ENCODE measurements at regions not wholly inside any gene's neighbourhood (a gene's known extent, or its start where the extent isn't known, plus 50 kb on each side); places are given as distances from the start of the nearest gene placed in this dataset.
"Not testable (repeated sequence)": the region's sequence is repeated elsewhere in the genome, so short reads cannot be mapped to it uniquely, and the experiment has no call there.

DNA sequence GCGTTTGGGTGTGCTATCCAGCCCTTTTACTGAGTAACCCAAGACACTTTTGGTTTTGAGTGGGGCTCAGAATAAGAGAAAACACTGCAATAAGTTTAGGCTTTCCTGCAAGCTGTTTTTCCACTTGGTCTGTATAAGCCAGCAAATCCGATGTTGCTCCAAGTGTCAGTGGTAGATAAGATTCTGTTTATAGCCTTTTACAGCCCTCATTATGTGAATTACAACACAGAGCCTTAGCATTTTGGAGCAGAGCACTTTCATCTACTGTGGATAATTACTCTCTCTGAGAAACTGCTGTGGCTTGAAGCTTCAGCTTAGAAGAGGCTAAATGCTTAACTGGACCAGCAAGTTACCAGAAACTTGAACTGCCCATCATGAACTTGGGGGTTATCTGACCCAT is 601.1 kb downstream of the JRKL start:
- Histone ChIP-seq H3K27me3 (ENCODE audit: insufficient read depth, low read length) (no peaks in the 10 kb centered on the region), H3K27ac (ENCODE audit: low read depth, low read length) (no peak overlapping the region), H3K9me3 (ENCODE audit: low read depth, low read length) (peaks cover 6% of the 10 kb centered on the region), H3K4me3 (ENCODE audit: insufficient read depth, low read length) (no peak overlapping the region), H4K20me1 (ENCODE audit: insufficient read depth, low read length) (no peaks in the 10 kb centered on the region), H3K4me2 (ENCODE audit: insufficient read depth, low read length) (no peak overlapping the region), H3K79me2 (ENCODE audit: insufficient read depth, low read length) (no peaks in the 10 kb centered on the region), H3K36me3 (ENCODE audit: insufficient read depth, low read length) (no peaks in the 10 kb centered on the region), H2AFZ (ENCODE audit: low read length) (no peak overlapping the region), H3K4me1 (ENCODE audit: insufficient read depth, low read length) (no peaks in the 10 kb centered on the region)
- DNase-seq (ENCODE audit: insufficient read length, low spot score, missing footprints) = no peak
- TF ChIP-seq, protein P1, sequence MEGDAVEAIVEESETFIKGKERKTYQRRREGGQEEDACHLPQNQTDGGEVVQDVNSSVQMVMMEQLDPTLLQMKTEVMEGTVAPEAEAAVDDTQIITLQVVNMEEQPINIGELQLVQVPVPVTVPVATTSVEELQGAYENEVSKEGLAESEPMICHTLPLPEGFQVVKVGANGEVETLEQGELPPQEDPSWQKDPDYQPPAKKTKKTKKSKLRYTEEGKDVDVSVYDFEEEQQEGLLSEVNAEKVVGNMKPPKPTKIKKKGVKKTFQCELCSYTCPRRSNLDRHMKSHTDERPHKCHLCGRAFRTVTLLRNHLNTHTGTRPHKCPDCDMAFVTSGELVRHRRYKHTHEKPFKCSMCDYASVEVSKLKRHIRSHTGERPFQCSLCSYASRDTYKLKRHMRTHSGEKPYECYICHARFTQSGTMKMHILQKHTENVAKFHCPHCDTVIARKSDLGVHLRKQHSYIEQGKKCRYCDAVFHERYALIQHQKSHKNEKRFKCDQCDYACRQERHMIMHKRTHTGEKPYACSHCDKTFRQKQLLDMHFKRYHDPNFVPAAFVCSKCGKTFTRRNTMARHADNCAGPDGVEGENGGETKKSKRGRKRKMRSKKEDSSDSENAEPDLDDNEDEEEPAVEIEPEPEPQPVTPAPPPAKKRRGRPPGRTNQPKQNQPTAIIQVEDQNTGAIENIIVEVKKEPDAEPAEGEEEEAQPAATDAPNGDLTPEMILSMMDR (IDR thresholded peaks at IDR 0.05; ENCODE audit: extremely low read depth, low read depth, low read length) = no peak

DNA sequence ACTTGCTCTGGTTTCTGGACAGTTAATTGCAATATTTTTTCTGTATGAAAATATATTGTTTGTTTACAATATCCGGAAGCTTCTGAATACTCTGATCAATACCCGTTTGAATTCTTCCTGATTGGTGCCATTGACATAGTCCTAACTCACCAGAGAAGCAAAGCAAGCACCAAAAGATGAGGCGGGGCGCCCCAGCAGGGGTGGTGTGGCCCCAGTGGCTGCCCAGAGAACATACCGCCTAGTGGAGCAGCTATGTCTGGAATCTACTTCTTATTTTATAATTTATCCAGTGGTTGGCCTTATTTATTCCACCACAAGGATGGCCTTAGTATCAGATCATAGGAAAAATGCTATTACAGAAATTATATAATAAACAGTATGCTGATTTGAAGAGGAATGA is 610.7 kb downstream of the JRKL start:
- H3K4me1 ChIP-seq (ENCODE audit: insufficient read depth, low read length) = no peaks in the 10 kb centered on the region
- no peaks in the 10 kb centered on the region for H3K79me2 ChIP-seq (ENCODE audit: insufficient read depth, low read length)
- no peak overlapping the region for H3K27ac ChIP-seq (ENCODE audit: low read depth, low read length)
- no peak overlapping the region for H2AFZ ChIP-seq (ENCODE audit: low read length)
- H3K36me3 ChIP-seq (ENCODE audit: insufficient read depth, low read length) = no peaks in the 10 kb centered on the region
- no peak overlapping the region for H3K4me3 ChIP-seq (ENCODE audit: insufficient read depth, low read length)
- no peak overlapping the region for H3K4me2 ChIP-seq (ENCODE audit: insufficient read depth, low read length)
- no peak for DNase-seq (ENCODE audit: insufficient read length, low spot score, missing footprints)
- no peaks in the 10 kb centered on the region for H3K27me3 ChIP-seq (ENCODE audit: insufficient read depth, low read length)
- H3K9me3 ChIP-seq (ENCODE audit: low read depth, low read length) = no peaks in the 10 kb centered on the region
- TF ChIP-seq, protein P1 (IDR thresholded peaks at IDR 0.05; ENCODE audit: extremely low read depth, low read depth, low read length) = no peak
- H4K20me1 ChIP-seq (ENCODE audit: insufficient read depth, low read length) = no peaks in the 10 kb centered on the region

DNA sequence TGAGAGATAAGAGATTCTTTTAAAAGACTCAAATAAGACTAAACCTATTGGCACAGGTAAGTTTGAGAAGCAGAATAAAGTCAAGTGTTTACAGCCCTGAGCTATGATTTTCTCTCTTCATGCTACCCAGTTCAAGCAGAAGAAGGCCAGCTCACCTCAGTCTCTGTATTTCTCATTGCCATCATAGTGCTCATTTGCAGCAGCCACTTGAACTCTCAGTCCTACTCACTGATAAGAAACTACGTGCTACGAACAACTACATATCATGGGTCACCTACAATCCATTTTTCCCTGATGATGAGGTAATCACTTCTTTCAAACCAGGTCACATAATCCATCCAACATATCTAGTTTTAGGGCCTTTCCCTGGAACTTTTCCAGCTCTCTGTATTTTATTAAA is 617.5 kb downstream of the JRKL start:
- no peaks in the 10 kb centered on the region for H3K4me1 ChIP-seq (ENCODE audit: insufficient read depth, low read length)
- no peaks in the 10 kb centered on the region for H3K27me3 ChIP-seq (ENCODE audit: insufficient read depth, low read length)
- no peak overlapping the region for H3K27ac ChIP-seq (ENCODE audit: low read depth, low read length)
- no peak overlapping the region for H3K4me3 ChIP-seq (ENCODE audit: insufficient read depth, low read length)
- H3K9me3 ChIP-seq (ENCODE audit: low read depth, low read length) = no peaks in the 10 kb centered on the region
- no peak overlapping the region for H2AFZ ChIP-seq (ENCODE audit: low read length)
- H3K4me2 ChIP-seq (ENCODE audit: insufficient read depth, low read length) = no peak overlapping the region
- no peak for DNase-seq (ENCODE audit: insufficient read length, low spot score, missing footprints)
- no peaks in the 10 kb centered on the region for H4K20me1 ChIP-seq (ENCODE audit: insufficient read depth, low read length)
- H3K79me2 ChIP-seq (ENCODE audit: insufficient read depth, low read length) = no peaks in the 10 kb centered on the region
- TF ChIP-seq, protein P1 (IDR thresholded peaks at IDR 0.05; ENCODE audit: extremely low read depth, low read depth, low read length) = no peak
- no peaks in the 10 kb centered on the region for H3K36me3 ChIP-seq (ENCODE audit: insufficient read depth, low read length)

DNA sequence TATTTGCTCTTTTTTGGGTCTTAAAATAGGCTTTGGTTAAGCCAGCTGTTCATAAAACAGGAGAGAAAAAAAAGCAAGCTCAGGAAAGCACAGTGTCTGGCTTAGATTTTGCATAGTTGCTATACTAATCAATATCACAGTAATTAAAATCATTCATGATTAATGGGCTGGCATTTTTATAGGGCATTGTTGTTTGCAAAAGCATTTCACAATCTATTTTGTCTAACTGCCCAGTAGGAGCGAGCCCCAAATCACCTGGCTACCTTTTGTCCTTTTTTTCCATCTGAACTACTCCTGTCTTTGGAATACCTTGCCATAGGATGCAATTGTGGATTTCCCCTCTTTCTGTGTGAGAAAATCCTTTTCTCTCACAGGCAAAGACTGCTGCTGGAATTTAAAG is 619.8 kb downstream of the JRKL start:
- H3K9me3 ChIP-seq (ENCODE audit: low read depth, low read length) = no peaks in the 10 kb centered on the region
- H3K4me3 ChIP-seq (ENCODE audit: insufficient read depth, low read length) = no peak overlapping the region
- DNase-seq (ENCODE audit: insufficient read length, low spot score, missing footprints) = no peak
- no peak overlapping the region for H2AFZ ChIP-seq (ENCODE audit: low read length)
- no peaks in the 10 kb centered on the region for H3K4me1 ChIP-seq (ENCODE audit: insufficient read depth, low read length)
- no peak overlapping the region for H3K27ac ChIP-seq (ENCODE audit: low read depth, low read length)
- no peaks in the 10 kb centered on the region for H3K36me3 ChIP-seq (ENCODE audit: insufficient read depth, low read length)
- no peaks in the 10 kb centered on the region for H4K20me1 ChIP-seq (ENCODE audit: insufficient read depth, low read length)
- H3K4me2 ChIP-seq (ENCODE audit: insufficient read depth, low read length) = no peak overlapping the region
- H3K79me2 ChIP-seq (ENCODE audit: insufficient read depth, low read length) = no peaks in the 10 kb centered on the region
- TF ChIP-seq, protein P1 (IDR thresholded peaks at IDR 0.05; ENCODE audit: extremely low read depth, low read depth, low read length) = no peak
- H3K27me3 ChIP-seq (ENCODE audit: insufficient read depth, low read length) = no peaks in the 10 kb centered on the region

DNA sequence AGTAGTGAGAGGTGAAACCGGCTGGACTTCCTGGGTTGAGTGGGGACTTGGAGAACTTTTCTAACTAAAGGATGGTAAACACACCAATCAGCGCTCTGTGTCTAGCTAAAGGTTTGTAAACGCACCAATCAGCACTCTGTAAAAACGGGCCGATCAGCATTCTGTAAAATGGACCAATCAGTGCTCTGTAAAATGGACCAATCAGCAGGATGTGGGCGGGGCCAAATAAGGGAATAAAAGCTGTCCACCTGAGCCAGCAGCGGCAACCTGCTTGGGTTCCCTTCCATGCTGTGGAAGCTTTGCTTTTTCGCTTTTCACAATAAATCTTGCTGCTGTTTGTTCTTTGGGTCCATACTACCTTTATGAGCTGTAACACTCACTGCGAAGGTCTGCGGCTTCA is 621.2 kb downstream of the JRKL start:
- not testable (repeated sequence) for H3K9me3 ChIP-seq (ENCODE audit: low read depth, low read length); H3K27me3 ChIP-seq (ENCODE audit: insufficient read depth, low read length); H3K27ac ChIP-seq (ENCODE audit: low read depth, low read length); H3K4me2 ChIP-seq (ENCODE audit: insufficient read depth, low read length); H3K79me2 ChIP-seq (ENCODE audit: insufficient read depth, low read length); DNase-seq (ENCODE audit: insufficient read length, low spot score, missing footprints); H3K36me3 ChIP-seq (ENCODE audit: insufficient read depth, low read length); H3K4me1 ChIP-seq (ENCODE audit: insufficient read depth, low read length); H2AFZ ChIP-seq (ENCODE audit: low read length); H4K20me1 ChIP-seq (ENCODE audit: insufficient read depth, low read length); H3K4me3 ChIP-seq (ENCODE audit: insufficient read depth, low read length)

Data from osteoblast (primary cell).